ENCODE measurements at regions not wholly inside any gene's neighbourhood (a gene's known extent, or its start where the extent isn't known, plus 50 kb on each side); places are given as distances from the start of the nearest gene placed in this dataset.

DNA sequence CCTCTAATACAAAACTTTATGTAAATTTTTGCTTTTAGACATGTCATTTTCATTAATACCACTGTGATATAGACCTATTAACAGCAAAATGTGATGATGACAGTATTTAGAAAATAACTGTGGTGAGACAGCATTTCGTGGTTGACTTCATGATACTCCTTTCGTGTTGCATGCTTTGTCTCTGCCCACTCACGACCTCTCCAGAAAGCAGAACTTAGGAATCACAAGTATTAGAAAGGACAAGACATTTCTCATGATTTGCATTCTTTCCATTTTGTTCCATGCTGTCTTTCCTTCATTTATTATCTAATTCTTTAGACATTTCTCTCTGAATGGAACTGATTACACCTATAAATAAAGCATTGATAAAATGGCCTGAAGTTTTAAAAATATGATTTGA lies 85.2 kb upstream of the POU3F3 start:
- no peak for TF ChIP-seq POLR2A (IDR thresholded peaks at IDR 0.05; ENCODE audit: low read depth, low read length)
- no peak for FAIRE-seq
- DNase-seq (ENCODE audit: insufficient read length, low spot score) = no peak

- DNase-seq (ENCODE audit: insufficient read length, low spot score) (no peak), FAIRE-seq (no peak)
- no peak for TF ChIP-seq POLR2A (IDR thresholded peaks at IDR 0.05; ENCODE audit: low read depth, low read length)
Measured at GRCh38 chr2:104769096-104769495, 84.8 kb upstream of the POU3F3 start.

DNA sequence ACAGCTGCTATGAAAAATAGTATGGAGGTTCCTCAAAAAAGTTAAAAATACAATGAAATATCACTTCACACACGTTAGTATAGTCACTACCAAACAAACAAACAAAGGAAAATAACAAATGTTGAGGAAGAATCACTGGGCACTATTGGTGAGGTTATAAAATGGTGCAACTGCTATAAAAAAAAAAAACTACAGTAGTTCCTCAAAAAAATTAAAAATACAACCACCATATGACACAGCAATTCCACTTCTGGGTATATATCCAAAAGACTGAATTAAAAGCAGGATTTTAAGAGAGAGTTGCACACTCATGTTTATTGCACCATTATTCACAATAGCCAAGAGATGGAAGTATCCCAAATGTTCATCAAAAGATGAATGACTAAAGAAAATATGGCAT lies 80.9 kb upstream of the POU3F3 start:
- DNase-seq (ENCODE audit: insufficient read length, low spot score) = no peak
- TF ChIP-seq POLR2A (IDR thresholded peaks at IDR 0.05; ENCODE audit: low read depth, low read length) = no peak
- FAIRE-seq = no peak

DNA sequence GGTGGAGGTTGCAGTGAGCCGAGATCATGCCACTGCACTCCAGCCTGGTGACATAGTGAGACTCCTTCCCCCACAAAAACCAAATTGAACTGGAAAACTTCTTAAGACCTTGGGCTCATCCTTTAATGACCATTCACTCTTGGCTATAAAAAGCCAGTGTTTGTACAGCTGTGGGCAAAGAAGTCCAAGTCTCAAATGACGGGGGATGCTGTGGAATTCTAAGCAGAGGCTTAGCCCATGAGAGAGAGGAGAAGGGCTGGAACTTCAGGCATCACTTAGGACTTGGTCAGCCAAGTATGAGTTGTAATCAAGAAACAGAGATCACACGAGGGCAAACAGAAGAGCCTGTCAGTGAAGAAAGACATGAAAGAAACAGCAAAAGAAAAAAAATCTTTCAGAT lies 79.3 kb upstream of the POU3F3 start:
- DNase-seq (ENCODE audit: insufficient read length, low spot score) (no peak), FAIRE-seq (no peak)
- no peak for TF ChIP-seq POLR2A (IDR thresholded peaks at IDR 0.05; ENCODE audit: low read depth, low read length)

GRCh38 chr2:104777721-104778120 lies 76.2 kb upstream of the POU3F3 start:
- FAIRE-seq (no peak), DNase-seq (ENCODE audit: insufficient read length, low spot score) (no peak)
- no peak for TF ChIP-seq POLR2A (IDR thresholded peaks at IDR 0.05; ENCODE audit: low read depth, low read length)

DNA sequence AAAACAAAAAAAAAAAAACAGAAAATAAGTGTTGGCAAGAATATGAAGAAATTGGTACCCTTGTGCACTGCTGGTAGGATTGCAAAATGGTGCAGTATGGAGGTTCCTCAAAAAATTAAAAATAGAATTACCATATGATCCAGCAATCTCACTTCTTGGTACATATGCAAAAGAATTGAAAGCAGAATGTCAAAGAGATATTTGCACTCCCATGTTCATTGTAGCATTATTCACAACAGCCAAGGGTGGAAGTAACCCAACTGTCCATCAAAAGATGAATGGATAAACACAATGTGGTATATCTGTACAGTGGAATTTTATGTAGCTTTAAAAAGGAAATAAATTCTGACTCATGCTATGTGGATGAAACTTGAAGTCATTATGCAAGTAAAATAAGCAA lies 72.8 kb upstream of the POU3F3 start:
- FAIRE-seq = no peak

GRCh38 chr2:104784264-104784663 lies 69.7 kb upstream of the POU3F3 start:
- no peak for DNase-seq (ENCODE audit: insufficient read length, low spot score)
- TF ChIP-seq POLR2A (IDR thresholded peaks at IDR 0.05; ENCODE audit: low read depth, low read length) = no peak
- no peak for FAIRE-seq

More for the DNA sequence above, 72.8 kb upstream of the POU3F3 start:
- no peak for TF ChIP-seq POLR2A (IDR thresholded peaks at IDR 0.05; ENCODE audit: low read depth, low read length)
- no peak for DNase-seq (ENCODE audit: insufficient read length, low spot score)

GRCh38 chr2:104786204-104786603 lies 67.7 kb upstream of the POU3F3 start:
- no peak for TF ChIP-seq POLR2A (IDR thresholded peaks at IDR 0.05; ENCODE audit: low read depth, low read length)
- DNase-seq (ENCODE audit: insufficient read length, low spot score) (no peak), FAIRE-seq (no peak)

DNA sequence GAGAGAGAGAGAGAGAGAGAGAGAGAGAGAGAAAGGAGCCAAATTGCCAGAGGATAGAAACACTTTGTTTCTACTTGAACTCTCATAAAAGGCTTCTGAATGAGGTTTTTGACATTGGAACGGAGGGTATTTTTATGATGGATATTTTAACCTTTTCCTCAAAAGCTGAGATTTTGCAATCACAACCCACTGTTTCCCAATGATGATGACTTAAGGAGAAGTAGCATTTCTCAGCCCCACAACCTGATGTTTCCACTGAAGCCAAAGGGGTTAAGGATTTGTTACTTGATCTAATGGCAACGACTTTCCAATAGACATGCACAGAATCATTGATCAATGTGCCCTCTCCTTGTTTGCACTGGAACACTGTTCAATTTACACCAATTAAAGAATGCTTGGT lies 67.1 kb upstream of the POU3F3 start:
- DNase-seq (ENCODE audit: insufficient read length, low spot score) (no peak), FAIRE-seq (no peak)
- TF ChIP-seq POLR2A (IDR thresholded peaks at IDR 0.05; ENCODE audit: low read depth, low read length) = no peak

DNA sequence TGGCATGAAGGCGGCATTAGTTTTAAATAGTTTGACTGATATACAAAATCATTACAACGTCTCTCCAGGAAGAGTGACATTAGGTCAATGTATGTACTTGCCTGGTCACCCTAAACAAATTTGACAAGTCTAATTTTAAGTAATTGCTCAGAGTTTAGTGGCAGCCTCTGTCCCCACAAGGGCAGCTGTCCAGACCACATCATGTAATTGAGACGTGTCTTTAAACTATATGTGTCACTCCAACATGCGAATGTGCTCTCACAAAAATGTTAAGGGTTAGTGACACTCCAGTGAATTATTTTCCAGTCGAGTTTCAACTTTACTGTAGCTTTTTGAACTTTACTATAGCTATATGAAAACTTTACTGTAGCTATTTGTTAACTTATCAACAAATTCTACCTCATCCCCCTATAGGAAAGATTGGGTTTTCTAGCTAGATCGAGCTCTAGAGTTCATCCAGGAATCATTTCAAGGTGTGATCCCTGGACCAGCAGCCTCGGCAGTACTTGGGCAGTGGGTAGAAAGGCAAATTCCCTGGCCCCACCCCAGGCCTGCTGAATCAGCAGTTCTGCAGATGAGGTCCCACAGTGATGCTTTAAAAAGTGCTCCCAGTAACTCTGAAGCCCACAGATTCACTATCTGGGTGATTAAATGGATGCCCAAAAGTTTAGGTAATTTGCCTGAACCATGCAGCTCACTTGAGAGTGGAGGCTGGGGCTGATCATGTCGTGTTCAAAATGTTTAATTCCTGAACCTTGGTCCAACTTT lies 66.4 kb upstream of the POU3F3 start:
- no peak for TF ChIP-seq POLR2A (IDR thresholded peaks at IDR 0.05; ENCODE audit: low read depth, low read length)
- FAIRE-seq (no peak), DNase-seq (ENCODE audit: insufficient read length, low spot score) (no peak)

DNA sequence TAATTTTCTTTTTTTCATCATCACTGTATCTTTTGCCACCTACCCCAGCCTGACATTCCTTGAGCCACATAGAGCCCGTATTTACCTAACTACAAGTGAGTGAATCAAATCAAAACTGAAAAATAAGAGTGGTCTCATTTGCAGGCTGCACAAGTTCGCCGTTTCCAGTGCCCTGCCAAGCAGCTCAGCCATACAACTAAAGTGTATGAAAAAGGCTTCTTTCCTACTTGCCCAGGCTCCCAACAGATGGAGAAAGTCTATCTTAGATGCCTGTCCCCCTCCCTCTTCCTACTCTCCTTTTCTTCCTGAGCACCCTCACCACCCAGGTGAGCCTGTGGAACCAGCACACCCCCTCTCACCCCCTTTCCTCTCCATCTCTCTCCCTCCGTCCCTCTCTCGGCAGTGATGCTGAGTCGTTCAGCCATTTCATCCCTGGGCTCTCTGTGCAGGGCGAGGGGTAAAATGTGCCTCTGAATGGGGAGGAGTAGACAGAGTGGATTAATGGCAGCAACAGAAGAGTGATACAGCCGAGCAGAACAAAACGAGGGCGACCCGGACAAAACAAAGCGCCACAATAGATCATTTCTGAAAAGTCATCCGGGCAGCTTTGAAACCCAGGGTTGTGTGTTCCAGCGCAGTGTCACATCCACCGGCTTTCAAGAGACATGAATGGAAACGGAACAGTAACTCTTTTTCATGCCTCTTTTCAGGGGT lies 65.0 kb upstream of the POU3F3 start:
- no peak for FAIRE-seq
- TF ChIP-seq POLR2A (IDR thresholded peaks at IDR 0.05; ENCODE audit: low read depth, low read length) = no peak
- no peak for DNase-seq (ENCODE audit: insufficient read length, low spot score)

DNA sequence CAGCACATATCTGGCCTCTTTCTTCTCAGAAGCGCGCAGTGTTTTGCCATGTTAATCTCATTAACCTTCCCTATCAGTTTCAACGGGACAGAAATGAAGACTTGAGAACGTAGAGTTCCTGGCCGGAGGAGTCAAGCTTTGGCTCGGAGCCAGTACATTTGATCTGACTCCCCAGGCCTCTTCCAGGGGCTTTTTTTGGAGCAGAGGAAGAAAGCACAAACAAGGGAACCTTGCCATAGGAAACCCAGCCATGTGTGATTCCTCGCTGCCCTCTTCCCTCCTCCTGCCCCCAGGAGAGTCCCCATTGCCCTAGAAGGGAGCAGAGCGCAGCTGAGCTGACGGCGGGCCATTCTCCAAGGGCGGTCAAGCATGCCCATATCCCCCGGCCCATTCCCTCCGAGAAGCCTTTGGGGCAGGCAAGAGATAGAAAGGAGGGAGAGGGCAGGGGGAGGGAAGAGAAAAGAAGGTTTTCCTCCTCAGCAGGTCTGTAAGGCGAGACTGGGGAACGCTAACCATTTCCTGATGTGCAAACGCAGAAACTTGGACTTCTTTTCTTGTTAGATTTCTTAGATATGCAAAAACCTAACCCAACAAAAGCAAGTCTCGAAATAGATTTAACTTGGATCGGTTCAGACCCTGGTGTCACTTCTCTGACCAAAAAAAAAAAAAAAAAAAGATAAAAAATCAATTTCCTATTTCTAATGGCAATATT lies 63.7 kb upstream of the POU3F3 start:
- FAIRE-seq (no peak), DNase-seq (ENCODE audit: insufficient read length, low spot score) (no peak)
- no peak for TF ChIP-seq POLR2A (IDR thresholded peaks at IDR 0.05; ENCODE audit: low read depth, low read length)

DNA sequence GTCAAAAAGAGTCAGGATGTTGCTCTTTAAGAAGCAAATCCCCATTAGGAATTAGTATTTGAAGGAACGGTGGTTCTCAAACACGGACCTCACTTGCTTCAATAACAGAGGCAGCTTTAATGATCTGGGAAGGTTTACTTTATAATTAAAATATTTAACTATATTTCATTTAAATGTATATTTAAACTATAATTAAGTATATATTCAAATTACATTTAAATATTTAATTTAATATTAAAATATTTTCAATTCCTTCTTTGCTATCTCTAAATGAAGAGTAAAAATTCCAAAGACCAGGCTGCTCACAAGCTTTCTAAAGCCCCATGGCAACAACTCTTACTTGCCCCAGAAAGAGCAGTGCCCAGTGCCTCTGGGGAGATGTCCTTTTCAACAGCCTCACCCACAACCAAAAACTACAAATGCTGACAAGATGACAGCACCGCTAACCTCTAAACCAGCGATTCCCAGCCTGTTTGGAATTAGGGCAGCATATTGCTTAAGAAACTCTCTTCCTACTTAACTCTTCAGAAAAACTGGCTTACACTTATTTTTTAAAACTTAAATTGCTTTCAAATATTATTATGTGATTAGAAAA lies 62.9 kb upstream of the POU3F3 start:
- no peak for TF ChIP-seq POLR2A (IDR thresholded peaks at IDR 0.05; ENCODE audit: low read depth, low read length)
- DNase-seq (ENCODE audit: insufficient read length, low spot score) = no peak
- FAIRE-seq = no peak

DNA sequence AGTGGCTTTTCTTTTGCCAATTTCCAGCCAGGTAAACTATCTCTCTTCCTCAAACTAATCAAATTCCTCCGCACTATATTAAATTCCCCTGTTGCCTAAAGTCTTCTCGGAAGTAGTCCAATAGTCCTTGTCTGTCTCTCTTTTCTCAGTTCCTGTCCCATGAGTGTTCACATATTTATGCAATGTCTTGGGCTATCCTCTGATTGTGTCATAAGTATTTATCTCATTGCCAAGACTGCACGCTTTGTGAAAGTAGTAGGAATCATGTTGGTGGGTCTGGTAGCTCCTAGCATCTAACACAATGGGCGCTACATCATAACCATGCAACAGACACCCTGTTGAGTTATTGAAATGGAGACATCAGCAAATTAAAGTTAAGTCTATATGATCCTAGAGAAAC lies 59.9 kb upstream of the POU3F3 start:
- DNase-seq (ENCODE audit: insufficient read length, low spot score) = no peak
- TF ChIP-seq POLR2A (IDR thresholded peaks at IDR 0.05; ENCODE audit: low read depth, low read length) = no peak
- no peak for FAIRE-seq

Data from H54 (cell line).